GM12891 (cell line): ENCODE measurements at regions not wholly inside any gene's neighbourhood (a gene's known extent, or its start where the extent isn't known, plus 50 kb on each side); places are given as distances from the start of the nearest gene placed in this dataset.

ENCODE experiments used
- DNase-seq: peaks from one replicate; pipeline ENCODE4 v3.0.0; 2011; ENCODE audit warnings: low spot score; ENCODE audit not compliant: insufficient read length
- FAIRE-seq: peaks from 2 replicates; lab custom pipeline; 2011; peaks lifted over from hg19 to GRCh38; lab: Jason Lieb, UNC
- PAX5 ChIP-seq: IDR thresholded peaks from 2 replicates; pipeline ENCODE4 v1.6.1; 2011; ENCODE audit warnings: low read length, moderate library complexity, mild to moderate bottlenecking; ENCODE audit not compliant: insufficient read depth, severe bottlenecking
- POLR2A ChIP-seq: IDR thresholded peaks from 2 replicates; pipeline ENCODE4 v1.6.1; 2011; ENCODE audit warnings: low read depth, low read length, control low read depth
- POLR2AphosphoS5 ChIP-seq: IDR thresholded peaks from 2 replicates; pipeline ENCODE4 v1.6.1; 2011; ENCODE audit warnings: low read depth, low read length, control low read depth
- POU2F2 ChIP-seq: IDR thresholded peaks from 2 replicates; pipeline ENCODE4 v1.6.1; 2011; ENCODE audit warnings: low read depth, mild to moderate bottlenecking, control low read depth, low read length, moderate library complexity
- SPI1 ChIP-seq: IDR thresholded peaks from 2 replicates; pipeline ENCODE4 v1.6.1; 2011; ENCODE audit warnings: low read depth, low read length, control low read depth
- TAF1 ChIP-seq: IDR thresholded peaks from 2 replicates; pipeline ENCODE4 v1.6.1; 2011; ENCODE audit warnings: low read depth, low read length, control low read depth

DNA sequence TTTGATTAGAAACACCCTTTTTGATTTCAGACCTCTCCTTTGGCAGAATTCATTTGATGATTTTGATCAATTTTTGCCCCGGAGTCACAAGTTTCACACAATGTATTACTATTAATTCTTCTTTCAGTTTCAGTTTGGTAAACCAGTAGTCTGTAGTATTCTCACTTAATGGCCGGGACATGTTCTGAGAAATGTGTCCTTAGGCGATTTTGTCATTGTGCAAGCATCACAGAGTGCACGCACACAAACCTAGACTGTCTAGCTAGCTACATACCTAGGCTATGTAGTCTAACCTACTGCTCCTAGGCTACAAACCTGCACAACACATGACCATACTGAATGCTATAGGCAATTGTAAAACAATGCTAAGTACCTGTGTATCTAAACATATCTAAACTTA lies 662.5 kb downstream of the IRX1 start:
- DNase-seq (no peak), FAIRE-seq (no peak)
- TF ChIP-seq POLR2AphosphoS5: no peak
- TF ChIP-seq SPI1: no peak
- TF ChIP-seq POU2F2: no peak
- TF ChIP-seq PAX5: no peak

DNA sequence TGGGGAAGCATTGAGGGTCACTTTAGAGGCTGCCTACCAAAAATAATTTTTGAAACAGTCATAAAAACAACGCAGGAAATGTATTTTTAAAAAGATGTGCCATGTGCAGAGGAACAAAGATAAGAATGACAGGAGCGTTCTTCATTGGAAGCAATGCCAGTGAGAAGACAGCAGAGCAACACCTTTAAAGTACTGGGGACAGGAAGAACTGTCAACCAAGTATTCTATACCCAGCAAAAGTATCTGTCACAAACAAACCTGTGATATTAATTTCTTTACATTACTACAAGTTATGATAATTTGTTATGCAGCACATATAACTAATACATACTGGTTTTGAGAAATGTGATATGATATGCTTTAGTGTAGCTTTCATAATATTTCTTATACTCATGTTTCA lies 675.6 kb downstream of the IRX1 start:
- no peak for FAIRE-seq
- TF ChIP-seq POLR2A: no peak
- TF ChIP-seq POLR2AphosphoS5: no peak
- TF ChIP-seq POU2F2: no peak
- TF ChIP-seq TAF1: no peak
- TF ChIP-seq PAX5: no peak
- no peak for TF ChIP-seq SPI1
- no peak for DNase-seq

DNA sequence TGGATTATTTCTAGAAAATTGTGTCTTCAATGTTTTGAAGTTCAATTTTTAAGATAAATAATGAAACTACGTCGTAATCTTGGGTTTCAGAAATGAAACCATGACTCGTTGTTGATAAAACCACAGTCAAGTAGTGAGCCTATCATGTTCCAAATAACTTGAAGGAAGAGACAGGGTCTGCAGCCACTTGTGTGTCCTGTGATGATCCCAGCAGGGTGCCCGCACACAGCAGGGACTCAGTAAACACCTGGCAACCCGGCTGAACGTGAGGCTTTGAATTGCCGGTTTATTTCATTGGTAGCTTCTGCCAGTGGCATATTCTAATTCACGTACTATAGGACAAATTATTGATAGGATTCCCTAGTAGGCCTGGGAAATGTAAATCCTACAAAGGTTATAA lies 679.6 kb downstream of the IRX1 start:
- DNase-seq (no peak), FAIRE-seq (no peak)
- no peak for TF ChIP-seq POLR2A
- no peak for TF ChIP-seq SPI1
- TF ChIP-seq POU2F2: no peak
- TF ChIP-seq PAX5: no peak
- no peak for TF ChIP-seq TAF1

DNA sequence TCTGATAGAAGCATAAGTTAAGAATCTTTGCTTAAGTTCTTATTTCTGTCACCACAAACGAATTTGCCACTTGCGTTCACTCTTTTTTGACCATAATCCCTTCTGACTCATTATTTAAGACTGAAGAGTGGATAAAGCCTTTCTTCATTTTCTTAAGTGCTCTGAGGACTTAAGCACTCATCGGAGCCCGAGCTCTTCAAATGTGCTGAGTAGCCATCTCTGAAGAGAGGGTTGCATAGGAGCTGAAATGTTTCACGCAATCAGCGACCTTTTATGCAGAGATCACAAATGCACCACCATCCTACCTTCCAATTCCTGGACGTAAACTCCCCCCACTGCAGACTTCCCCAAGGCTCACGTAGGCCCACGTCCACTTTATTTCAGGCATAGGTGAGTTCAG lies 699.2 kb downstream of the IRX1 start:
- TF ChIP-seq POLR2A (no peak), SPI1 (no peak), TAF1 (no peak), PAX5 (no peak)
- DNase-seq (no peak), FAIRE-seq (no peak)

DNA sequence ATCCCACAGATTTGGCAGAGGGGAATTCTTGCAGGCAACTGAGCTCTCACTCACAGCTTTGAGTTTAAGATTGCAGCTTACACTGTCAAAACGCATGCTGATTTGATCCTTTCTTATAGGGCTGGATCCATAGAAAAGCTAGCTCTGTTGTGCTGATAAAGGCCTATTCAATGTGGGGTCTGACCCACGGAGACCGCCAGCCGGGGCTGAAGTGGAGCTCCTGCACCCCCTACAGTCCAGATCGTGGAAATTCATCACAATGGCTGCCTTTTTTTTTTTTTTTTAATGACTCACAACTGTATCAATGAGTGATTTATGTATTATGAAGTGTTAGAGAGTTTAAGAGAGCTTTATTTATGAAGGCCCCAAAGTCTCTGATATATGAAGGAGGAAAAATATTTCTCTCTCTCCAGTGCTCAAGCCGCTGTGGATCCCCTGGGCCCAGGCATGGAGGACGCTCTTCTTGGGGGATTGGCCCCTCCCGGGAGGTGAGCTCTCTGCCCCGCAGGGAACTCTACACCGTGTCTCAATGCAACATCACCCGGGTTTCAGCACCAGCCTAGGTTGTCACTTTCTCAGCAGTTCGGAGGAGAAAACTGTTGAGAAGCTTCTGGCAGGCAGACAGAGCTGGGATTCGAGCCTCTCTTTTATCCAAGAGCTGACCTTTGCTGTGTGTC lies 700.2 kb downstream of the IRX1 start:
- TF ChIP-seq POLR2AphosphoS5: no peak
- no peak for TF ChIP-seq POLR2A
- TF ChIP-seq POU2F2: no peak
- no peak for TF ChIP-seq SPI1
- no peak for TF ChIP-seq PAX5
- TF ChIP-seq TAF1: no peak
- no peak for FAIRE-seq
- no peak for DNase-seq

DNA sequence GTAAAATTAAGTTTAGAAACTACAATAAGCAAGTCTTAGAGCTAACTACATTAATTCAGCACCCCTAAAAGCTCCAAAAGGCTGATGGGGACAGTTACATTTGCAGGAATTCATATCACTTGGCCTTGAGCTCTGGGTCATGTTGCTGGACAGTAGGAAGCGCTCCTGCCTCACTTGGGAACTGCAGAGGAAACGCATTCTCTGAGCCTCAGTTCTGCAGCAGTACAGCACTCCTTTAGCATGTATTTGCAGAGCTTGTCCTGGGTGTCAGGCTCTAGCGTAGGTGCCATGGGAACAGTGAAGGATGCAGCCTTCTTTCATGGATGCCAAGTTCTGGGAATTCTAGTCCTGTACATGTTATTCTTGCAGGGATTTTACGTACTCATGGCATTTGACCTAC lies 710.4 kb downstream of the IRX1 start:
- DNase-seq: no peak
- no peak for FAIRE-seq
- no peak for TF ChIP-seq POLR2A
- no peak for TF ChIP-seq POU2F2
- TF ChIP-seq POLR2AphosphoS5: no peak
- no peak for TF ChIP-seq SPI1
- TF ChIP-seq TAF1: no peak
- no peak for TF ChIP-seq PAX5

DNA sequence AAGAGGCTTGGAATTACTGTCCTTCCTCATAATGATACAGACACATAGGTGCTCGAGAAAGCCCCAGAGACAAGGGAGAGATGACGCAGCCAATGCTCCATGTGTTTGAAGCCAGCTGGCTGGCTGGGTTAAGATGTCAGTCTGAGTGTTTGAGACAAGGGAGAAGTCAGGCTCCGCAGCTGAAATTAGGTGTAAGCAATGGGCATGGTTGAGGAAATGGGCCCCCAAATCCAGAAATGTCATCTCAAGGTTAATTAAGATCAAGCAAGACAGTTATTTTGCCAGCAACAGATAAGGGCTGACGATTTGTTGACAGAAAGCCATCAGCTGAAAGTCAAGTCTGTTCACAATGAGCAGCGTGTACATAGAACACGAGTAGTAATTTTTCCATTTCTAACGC lies 713.4 kb downstream of the IRX1 start:
- DNase-seq (no peak), FAIRE-seq (no peak)
- no peak for TF ChIP-seq POLR2A

DNA sequence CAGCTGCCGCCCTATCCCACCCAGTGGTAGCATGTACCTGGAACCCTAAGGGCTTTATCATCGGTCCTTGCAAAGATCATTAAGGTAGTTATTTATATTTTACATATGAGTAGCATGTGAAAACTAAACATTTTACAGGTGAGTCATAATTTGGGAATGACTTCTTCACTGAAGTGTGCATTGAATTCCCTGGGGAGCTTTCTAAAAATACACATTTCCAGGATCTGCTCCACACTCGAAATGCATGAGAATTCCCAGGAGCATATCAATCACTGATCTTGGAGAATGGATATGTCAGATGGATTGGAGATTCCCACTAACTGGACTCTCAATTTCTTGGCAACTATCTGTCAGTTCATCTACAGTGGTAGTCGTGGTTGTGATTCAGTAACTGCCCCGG lies 717.5 kb downstream of the IRX1 start:
- FAIRE-seq: no peak
- TF ChIP-seq PAX5 (no peak), POLR2A (no peak), POLR2AphosphoS5 (no peak), POU2F2 (no peak), TAF1 (no peak), SPI1 (no peak)
- no peak for DNase-seq

DNA sequence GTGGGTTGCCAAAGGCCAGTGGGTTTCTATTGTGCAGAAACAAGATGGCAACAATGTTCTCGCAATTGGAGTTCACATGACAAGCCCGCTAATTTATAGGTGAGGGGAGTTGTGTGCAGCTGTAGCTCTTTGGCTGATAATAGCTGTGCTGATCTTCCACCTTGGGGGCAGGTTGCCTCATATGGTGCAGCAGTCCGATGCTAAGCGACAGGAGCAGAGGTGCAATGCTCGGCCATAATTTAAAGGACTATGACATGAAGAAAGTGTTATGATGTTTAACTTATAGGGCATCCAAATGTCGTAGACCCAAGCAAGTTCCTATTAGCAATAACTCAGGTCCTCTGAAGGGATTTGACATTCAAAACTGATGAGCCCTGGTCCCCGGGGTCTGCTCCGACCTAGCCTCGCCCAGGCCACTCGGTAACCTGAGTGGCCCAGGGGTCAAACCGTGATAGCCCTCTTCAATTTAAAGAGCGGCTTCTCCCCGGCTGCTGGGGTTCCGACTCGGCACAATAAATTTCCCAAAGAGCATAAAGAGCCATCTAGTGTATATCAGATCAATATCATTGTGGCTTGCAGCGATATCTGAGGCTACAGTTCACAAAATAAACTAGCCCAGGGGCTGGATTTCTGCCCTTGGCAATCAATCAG lies 724.0 kb downstream of the IRX1 start:
- no peak for DNase-seq
- TF ChIP-seq POLR2A (no peak), POLR2AphosphoS5 (no peak), POU2F2 (no peak), PAX5 (no peak), TAF1 (no peak), SPI1 (no peak)
- FAIRE-seq: no peak

DNA sequence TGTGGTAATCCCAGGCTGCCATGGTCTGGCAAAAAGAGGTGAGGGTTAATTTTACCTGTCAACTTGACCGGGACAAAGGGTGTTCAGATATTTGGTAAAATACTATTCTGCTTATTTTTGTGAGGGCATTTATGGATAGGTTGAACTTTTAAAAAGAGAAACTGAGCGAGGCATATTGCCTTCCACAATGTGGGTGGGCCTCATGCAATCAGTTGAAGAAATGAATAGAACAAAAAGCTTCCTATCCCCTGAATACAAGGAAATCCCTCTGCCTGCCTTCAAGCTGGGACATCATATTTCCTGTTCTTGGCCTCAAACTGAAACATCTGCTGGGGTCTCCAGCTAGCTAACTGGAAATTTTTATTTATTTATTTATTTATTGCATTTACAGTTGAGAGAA lies 734.7 kb downstream of the IRX1 start:
- no peak for FAIRE-seq

More for the DNA sequence above, 734.7 kb downstream of the IRX1 start:
- no peak for TF ChIP-seq POU2F2
- no peak for TF ChIP-seq SPI1
- TF ChIP-seq POLR2AphosphoS5: no peak
- TF ChIP-seq POLR2A: no peak
- no peak for TF ChIP-seq TAF1
- no peak for TF ChIP-seq PAX5
- no peak for DNase-seq
